Peyer's patch (tissue), 4 donors: ENCODE measurements at regions not wholly inside any gene's neighbourhood (a gene's known extent, or its start where the extent isn't known, plus 50 kb on each side); places are given as distances from the start of the nearest gene placed in this dataset.

Experiments used
- CTCF ChIP-seq, 6 experiments: fragments of 450-650 bp in 4 of 6; fragments of 200-600 bp in 2 of 6; sonication (generic) in 1 of 6; IDR thresholded peaks; one replicate each; pipeline ENCODE4 v1.5.1; 2017 to 2019; ENCODE audit warnings: antibody characterized with exemption in 6 of 6, mild to moderate bottlenecking in 3 of 6, moderate library complexity in 1 of 6
- POLR2A ChIP-seq, 2 donors: fragments of 450-650 bp; IDR thresholded peaks; one replicate each; pipeline ENCODE4 v1.5.1; 2017; ENCODE audit warnings: antibody characterized with exemption in 2 of 2, mild to moderate bottlenecking in 2 of 2, moderate library complexity in 2 of 2

GRCh38 chrX:45428831-45429230, 228.2 kb upstream of the DIPK2B start:
- no peak for TF ChIP-seq POLR2A (IDR thresholded peaks at IDR 0.05)
- no peak for TF ChIP-seq CTCF (IDR thresholded peaks at IDR 0.05)
